22Rv1 (cell line): ENCODE measurements at regions not wholly inside any gene's neighbourhood (a gene's known extent, or its start where the extent isn't known, plus 50 kb on each side); places are given as distances from the start of the nearest gene placed in this dataset.

Experiments
- ZFX ChIP-seq: fragments of 450-650 bp; IDR thresholded peaks from 2 replicates; pipeline ENCODE4 v1.6.1; 2017; ENCODE audit warnings: antibody characterized with exemption, borderline replicate concordance
- TF ChIP-seq, protein P1 (sequence below): fragments of 450-650 bp; IDR thresholded peaks from 2 replicates; pipeline ENCODE4 v1.5.1; 2017; ENCODE audit warnings: mild to moderate bottlenecking

DNA sequence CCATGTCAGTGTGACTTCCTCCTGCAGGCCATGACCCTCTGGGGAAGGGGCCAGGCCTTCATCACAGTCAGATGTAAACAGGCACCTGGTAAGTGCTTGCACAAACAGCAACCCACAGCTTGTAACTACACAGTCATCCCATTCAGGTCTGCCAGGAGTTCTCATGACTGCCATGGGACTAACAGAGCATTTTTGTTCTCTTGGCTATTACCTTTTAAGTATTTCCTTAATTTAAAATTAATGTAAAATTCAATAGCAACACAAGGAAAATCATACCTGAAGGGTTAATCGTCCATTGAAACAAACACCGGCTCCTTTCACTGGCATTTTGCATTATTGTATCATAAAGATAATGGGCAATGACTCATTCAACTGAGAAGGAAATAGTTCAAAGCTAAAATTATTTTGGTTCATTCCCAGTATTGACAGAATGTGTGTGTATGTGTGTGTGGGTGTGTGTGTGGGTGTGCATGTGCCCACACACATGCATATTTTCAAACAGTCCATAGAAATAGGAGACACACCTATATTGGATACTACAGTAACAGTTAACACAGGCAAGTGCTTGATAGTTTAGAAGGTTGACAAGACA lies 307.9 kb downstream of the WDR11 start:
- TF ChIP-seq, protein P1, sequence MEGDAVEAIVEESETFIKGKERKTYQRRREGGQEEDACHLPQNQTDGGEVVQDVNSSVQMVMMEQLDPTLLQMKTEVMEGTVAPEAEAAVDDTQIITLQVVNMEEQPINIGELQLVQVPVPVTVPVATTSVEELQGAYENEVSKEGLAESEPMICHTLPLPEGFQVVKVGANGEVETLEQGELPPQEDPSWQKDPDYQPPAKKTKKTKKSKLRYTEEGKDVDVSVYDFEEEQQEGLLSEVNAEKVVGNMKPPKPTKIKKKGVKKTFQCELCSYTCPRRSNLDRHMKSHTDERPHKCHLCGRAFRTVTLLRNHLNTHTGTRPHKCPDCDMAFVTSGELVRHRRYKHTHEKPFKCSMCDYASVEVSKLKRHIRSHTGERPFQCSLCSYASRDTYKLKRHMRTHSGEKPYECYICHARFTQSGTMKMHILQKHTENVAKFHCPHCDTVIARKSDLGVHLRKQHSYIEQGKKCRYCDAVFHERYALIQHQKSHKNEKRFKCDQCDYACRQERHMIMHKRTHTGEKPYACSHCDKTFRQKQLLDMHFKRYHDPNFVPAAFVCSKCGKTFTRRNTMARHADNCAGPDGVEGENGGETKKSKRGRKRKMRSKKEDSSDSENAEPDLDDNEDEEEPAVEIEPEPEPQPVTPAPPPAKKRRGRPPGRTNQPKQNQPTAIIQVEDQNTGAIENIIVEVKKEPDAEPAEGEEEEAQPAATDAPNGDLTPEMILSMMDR: no peak
- TF ChIP-seq ZFX: no peak
